Smooth muscle cell (in vitro differentiated cells): ENCODE measurements at regions not wholly inside any gene's neighbourhood (a gene's known extent, or its start where the extent isn't known, plus 50 kb on each side); places are given as distances from the start of the nearest gene placed in this dataset.

Experiments
- DNase-seq: peaks from one replicate; lab custom pipeline; 2025; ENCODE audit not compliant: unreplicated experiment; lab: John Stamatoyannopoulos, UW
- H2AFZ ChIP-seq: fragments of 200-600 bp; sonication (generic); 2 replicates; pipeline ENCODE4 v1.6.0; 2016; ENCODE audit warnings: antibody characterized with exemption, low read depth, mild to moderate bottlenecking
- H3F3A ChIP-seq: fragments of 200-600 bp; sonication (generic); 2 replicates; pipeline ENCODE4 v1.6.0; 2017; ENCODE audit warnings: antibody characterized with exemption, low read depth
- H3K27ac ChIP-seq: fragments of 200-600 bp; sonication (generic); 2 replicates; pipeline ENCODE4 v1.5.1; 2016; ENCODE audit warnings: low read depth, mild to moderate bottlenecking
- H3K27me3 ChIP-seq: fragments of 200-600 bp; sonication (generic); 2 replicates; pipeline ENCODE4 v1.6.1; 2016; ENCODE audit warnings: low read depth, mild to moderate bottlenecking
- H3K36me3 ChIP-seq: fragments of 200-600 bp; sonication (generic); 2 replicates; pipeline ENCODE4 v1.5.1; 2016; ENCODE audit warnings: low read depth
- H3K4me1 ChIP-seq: fragments of 200-600 bp; sonication (generic); 2 replicates; pipeline ENCODE4 v1.5.1; 2016; ENCODE audit warnings: low read depth
- H3K4me2 ChIP-seq: fragments of 200-600 bp; sonication (generic); 2 replicates; pipeline ENCODE4 v1.6.0; 2016; ENCODE audit warnings: mild to moderate bottlenecking
- H3K4me3 ChIP-seq: fragments of 200-600 bp; sonication (generic); 2 replicates; pipeline ENCODE4 v1.5.1; 2016; ENCODE audit warnings: mild to moderate bottlenecking
- H3K79me2 ChIP-seq: fragments of 200-600 bp; sonication (generic); 2 replicates; pipeline ENCODE4 v1.6.0; 2016; ENCODE audit warnings: low read depth, mild to moderate bottlenecking
- H3K9ac ChIP-seq: fragments of 200-600 bp; sonication (generic); 2 replicates; pipeline ENCODE4 v1.6.0; 2016; ENCODE audit warnings: low read depth
- H3K9me3 ChIP-seq: fragments of 200-600 bp; sonication (generic); replicated peaks from 2 replicates; pipeline ENCODE4 v1.5.1; 2016; ENCODE audit warnings: low read depth
- H4K20me1 ChIP-seq: fragments of 200-600 bp; sonication (generic); 2 replicates; pipeline ENCODE4 v1.6.0; 2016; ENCODE audit warnings: low read depth
- CTCF ChIP-seq: fragments of 200-600 bp; sonication (generic); IDR thresholded peaks from 2 replicates; pipeline ENCODE4 v1.5.1; 2017; ENCODE audit warnings: borderline replicate concordance, mild to moderate bottlenecking, antibody characterized with exemption; ENCODE audit not compliant: insufficient read depth, poor library complexity, severe bottlenecking
- WGBS: methylation state at CpG from one replicate; pipeline ENCODE4 v1.1.7; 2016; ENCODE audit warnings: low lambda C conversion rate; 5-methylcytosine and 5-hydroxymethylcytosine counted together

DNA sequence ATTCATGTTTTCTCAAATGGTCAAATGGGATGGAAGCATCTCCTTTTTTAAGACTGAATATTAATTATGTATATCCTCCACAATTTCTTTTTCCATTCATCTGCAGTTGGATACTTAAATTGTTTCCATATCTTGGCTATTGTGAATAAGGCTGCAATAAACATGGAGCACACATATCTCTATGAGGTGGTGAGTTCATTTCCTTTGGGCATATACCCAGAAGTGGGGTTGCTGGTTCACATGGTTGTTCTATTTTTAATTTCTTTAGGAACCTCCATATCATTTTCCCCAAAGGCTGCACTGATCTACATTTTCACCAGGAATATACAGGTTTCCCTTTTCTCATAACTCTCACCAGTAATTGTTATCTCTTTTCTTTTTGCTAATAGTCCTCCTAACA is 566.3 kb downstream of the KCTD12 start:
- no peak overlapping the region for H3K4me2 ChIP-seq
- no peaks in the 10 kb centered on the region for H3K9me3 ChIP-seq
- no peak overlapping the region for H2AFZ ChIP-seq
- no peak overlapping the region for H3K9ac ChIP-seq
- no peak for TF ChIP-seq CTCF
- H3K4me1 ChIP-seq: no peaks in the 10 kb centered on the region
- no peak overlapping the region for H3K27ac ChIP-seq
- no peaks in the 10 kb centered on the region for H3K36me3 ChIP-seq
- no peaks in the 10 kb centered on the region for H3K79me2 ChIP-seq
- no peak for DNase-seq
- no peaks in the 10 kb centered on the region for H3F3A ChIP-seq
- H4K20me1 ChIP-seq: no peaks in the 10 kb centered on the region
- no peaks in the 10 kb centered on the region for H3K27me3 ChIP-seq
- H3K4me3 ChIP-seq: no peak overlapping the region

- Histone ChIP-seq H3K9ac (no peak overlapping the region), H3F3A (no peaks in the 10 kb centered on the region), H3K9me3 (no peaks in the 10 kb centered on the region), H3K36me3 (no peaks in the 10 kb centered on the region), H3K27me3 (no peaks in the 10 kb centered on the region), H3K4me1 (no peaks in the 10 kb centered on the region), H2AFZ (peak overlapping the region; percentile 70), H3K79me2 (no peaks in the 10 kb centered on the region), H3K27ac (no peak overlapping the region), H3K4me3 (no peak overlapping the region), H4K20me1 (no peaks in the 10 kb centered on the region), H3K4me2 (no peak overlapping the region)
- no peak for DNase-seq
- TF ChIP-seq CTCF: no peak
Measured at GRCh38 chr13:76316998-76317527, 569.1 kb downstream of the KCTD12 start.

DNA sequence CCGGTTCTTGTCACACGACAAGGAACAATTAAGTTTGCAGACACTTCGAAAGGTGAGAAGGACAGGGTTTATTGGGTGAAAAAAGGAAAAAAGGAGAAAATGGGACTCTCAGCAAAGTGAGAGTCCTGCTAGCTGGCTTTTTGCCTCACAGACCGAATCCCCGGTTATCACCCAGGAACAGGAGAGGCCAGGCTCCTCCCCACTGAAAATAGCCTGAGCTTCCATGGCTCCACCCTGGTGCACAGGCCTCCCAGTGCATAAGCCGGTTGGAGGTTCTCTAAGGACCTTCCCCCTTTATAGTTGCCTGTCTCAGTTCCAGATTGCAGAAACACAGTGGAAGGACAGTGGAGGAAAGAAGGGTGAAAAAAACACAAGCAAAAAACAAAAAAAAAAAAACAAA is 571.7 kb downstream of the KCTD12 start:
- DNase-seq: no peak
- WGBS: 56% methylated on average over 6 of the region's 6 CpGs

More for the DNA sequence above, 571.7 kb downstream of the KCTD12 start:
- no peaks in the 10 kb centered on the region for H4K20me1 ChIP-seq
- H2AFZ ChIP-seq: peak overlapping the region; percentile 79
- H3F3A ChIP-seq: no peaks in the 10 kb centered on the region
- no peaks in the 10 kb centered on the region for H3K36me3 ChIP-seq
- no peaks in the 10 kb centered on the region for H3K4me1 ChIP-seq
- H3K9ac ChIP-seq: no peak overlapping the region
- no peak overlapping the region for H3K27ac ChIP-seq
- H3K4me3 ChIP-seq: no peak overlapping the region
- no peaks in the 10 kb centered on the region for H3K79me2 ChIP-seq
- no peak for TF ChIP-seq CTCF
- H3K27me3 ChIP-seq: no peaks in the 10 kb centered on the region
- H3K4me2 ChIP-seq: no peak overlapping the region
- H3K9me3 ChIP-seq: no peaks in the 10 kb centered on the region
